ENCODE measurements at regions not wholly inside any gene's neighbourhood (a gene's known extent, or its start where the extent isn't known, plus 50 kb on each side); places are given as distances from the start of the nearest gene placed in this dataset.
"Not testable (repeated sequence)": the region's sequence is repeated elsewhere in the genome, so short reads cannot be mapped to it uniquely, and the experiment has no call there.

DNA sequence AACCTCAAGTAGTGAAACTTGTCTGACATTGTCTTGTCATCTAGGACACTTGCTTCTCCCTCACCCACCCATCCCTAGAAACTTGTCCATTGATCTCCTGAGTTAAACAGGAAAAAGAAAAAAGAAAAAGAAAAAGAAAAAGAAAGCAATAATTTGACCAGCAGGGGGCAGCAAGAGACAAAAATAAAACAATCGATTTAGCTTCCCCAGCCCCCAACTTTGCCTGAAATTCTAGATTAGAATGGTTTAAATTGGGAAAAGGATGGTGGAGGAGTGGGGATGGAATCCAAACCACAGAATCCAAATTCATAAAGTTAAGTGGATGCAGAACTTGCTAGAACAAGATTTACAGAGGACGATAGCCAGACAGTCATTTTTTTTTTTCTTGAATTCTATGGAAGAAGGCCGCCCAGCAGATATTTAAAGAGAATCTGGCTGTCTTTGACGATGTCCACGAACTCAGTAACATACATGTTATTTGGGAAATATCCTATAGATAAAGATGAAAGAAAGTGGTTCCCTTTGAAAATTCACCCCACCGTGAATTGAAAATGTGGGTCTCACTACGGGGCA lies 282.9 kb downstream of the USP46 start:
- peak; percentile 58 for DNase-seq

DNA sequence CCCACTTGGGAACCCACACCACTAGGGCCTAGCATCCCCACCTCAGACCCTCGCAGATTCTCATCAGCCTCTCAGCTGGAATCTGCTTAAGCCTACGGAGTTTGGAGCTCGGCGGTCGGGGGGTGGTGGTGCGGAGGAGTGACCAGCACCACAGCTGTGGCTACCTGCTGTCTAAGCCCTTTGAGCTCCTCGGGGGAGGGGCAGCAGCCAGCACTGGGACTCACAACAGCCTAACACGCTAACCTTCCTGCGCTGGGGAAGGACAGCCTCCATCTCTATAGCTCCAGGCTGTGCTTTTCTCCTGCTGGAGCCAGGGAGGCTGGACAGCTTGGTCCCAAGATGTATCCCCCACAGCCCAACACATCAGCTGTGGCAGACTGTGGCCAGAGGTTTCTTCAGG lies 281.5 kb downstream of the USP46 start:
- no peak for DNase-seq

DNA sequence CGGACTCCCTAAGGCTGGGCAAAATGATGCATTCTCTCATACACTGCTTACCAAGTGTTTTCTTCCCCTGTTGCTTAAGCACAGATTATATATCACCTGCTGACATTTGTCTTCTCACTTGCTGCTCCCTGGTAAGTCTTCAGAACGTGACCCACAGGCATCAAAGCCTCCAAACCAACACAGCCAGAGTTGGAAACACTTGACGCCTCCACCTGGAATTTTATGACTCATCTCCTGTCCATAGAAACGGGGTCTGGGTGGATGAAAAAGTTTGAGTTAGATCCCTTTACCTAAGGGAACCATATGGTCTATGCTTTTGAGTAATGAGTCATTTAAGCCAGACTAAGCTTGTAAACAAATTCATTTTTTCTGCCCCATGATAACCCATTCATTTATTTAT lies 251.6 kb downstream of the USP46 start:
- DNase-seq, result no peak

DNA sequence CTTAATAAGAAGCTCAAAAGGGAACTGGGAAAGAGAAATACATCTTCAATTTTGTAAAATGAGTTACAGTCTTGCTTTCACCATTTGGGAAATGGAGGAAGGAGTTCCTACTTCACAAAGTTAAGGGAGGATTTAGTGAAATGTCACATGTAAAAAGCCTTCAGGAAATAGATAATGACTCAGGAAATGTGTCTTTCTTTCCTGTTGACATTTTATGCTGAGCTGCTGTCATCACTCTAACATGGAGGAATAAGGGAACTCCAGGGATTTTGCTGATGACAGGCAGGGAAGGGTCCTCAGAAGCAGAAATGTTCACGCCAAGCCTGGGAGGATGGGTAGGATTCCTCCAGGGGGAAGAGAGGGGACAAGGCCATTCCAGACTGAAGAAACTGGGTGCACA lies 251.1 kb downstream of the USP46 start:
- DNase-seq, result no peak

DNA sequence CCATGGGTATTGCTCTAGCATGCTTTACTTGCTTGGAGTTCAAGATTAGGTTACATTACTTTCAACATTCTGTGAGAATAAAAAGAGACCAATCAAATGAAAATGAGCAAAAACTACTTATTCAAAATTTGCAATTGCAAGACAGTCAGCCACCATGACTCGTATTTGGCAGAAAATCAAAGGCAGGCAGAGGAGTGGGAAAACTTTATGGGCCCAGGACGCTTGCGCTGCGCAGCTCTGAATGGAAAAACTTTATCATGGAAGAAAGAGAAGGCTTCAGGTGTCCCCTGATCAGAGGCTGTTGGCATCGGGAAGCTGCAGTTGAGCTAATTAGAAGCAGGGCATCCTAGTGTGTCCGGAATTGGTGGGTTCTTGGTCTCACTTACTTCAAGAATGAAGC lies 250.6 kb downstream of the USP46 start:
- DNase-seq, result no peak

DNA sequence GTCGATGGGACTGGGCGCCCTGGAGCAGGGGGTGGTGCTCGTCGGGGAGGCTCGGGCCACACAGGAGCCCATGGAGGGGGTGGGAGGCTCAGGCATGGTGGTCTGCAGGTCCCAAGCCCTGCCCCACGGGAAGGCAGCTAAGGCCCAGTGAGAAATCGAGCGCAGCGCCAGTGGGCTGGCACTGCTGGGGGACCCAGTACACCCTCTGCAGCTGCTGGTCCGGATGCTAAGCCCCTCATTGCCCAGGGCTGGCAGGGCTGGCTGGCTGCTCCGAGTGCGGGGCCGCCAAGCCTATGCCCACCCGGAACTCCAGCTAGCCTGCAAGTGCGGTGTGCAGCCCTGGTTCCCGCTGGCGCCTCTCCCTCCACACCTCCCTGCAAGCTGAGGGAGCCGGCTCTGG lies 249.3 kb downstream of the USP46 start:
- not testable (repeated sequence) for DNase-seq

DNA sequence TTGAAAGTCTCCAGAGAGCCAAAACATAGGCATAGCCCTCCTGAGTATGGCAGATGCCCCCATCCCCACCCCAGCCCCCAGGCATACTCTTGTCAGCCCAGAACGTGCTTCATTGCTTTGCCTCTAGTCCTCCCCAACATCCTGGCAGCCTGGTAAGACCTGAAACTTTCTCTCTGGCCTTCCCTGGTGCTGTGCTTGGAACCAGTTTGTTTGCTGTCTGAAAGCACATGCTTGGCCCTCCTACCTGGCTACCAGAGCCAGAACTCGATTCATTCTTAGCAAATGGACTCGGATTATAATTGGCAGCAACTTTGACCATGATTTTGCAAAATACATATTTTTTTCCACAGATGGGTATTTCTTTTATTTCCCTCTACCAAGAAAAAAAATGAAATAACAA lies 248.1 kb downstream of the USP46 start:
- no peak for DNase-seq

DNA sequence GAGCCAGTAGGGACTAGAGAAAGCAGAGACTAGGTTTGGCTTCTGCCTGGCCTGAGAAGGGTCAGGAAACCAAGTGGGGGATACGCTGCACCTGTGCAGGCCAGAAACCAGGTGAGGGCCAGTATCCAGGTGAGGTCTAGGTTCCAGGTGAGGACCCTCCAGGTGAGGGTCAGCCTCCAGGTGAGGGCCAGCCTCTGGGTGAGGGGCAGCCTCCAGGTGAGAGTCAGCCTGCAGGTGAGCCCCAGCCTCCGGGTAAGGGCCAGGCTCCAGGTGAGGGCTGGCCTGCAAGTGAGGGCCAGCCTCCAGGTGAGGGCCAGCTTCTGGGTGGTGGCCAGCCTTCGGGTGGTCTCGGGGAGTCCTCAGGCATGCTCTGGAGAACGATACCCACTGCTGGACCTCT lies 238.8 kb downstream of the USP46 start:
- no peak for DNase-seq

DNA sequence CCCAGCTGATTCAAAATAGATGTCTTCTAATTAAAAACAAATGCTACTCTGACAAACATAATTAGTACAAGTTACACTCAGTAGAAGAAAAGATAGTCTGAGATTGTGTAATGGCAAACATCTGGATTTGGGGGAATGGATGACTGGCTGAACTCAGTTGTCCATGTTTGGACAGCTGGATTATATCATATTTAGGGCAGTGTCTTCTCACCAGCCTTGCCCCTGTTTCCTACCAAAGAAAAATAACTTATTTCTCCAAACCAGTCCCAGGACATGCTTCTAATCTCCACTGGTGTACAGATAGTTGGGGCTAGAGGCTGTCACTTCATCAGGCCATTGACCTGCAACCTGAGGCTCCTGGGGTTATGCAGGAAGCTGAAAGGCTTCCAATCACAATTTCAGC lies 237.3 kb downstream of the USP46 start:
- DNase-seq, result no peak

DNA sequence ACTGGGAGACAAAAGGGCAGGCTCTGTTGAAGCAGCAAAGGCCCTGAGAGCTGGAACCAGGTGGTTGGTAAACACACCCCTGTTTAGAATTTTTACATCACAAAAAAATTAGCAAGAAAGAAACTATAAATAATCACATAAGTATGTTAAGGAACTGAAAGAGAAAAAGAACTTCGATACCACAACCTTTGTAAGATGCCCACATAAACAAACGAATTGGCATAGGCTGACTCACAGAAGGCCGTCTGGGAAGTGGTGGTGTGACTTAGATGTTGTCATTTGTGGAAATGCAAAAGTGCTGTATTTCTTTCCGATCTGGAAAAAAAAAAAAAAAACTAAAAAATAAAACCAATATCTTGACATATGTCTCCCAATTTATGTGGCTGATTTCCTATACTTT lies 235.1 kb downstream of the USP46 start:
- DNase-seq, result no peak

DNA sequence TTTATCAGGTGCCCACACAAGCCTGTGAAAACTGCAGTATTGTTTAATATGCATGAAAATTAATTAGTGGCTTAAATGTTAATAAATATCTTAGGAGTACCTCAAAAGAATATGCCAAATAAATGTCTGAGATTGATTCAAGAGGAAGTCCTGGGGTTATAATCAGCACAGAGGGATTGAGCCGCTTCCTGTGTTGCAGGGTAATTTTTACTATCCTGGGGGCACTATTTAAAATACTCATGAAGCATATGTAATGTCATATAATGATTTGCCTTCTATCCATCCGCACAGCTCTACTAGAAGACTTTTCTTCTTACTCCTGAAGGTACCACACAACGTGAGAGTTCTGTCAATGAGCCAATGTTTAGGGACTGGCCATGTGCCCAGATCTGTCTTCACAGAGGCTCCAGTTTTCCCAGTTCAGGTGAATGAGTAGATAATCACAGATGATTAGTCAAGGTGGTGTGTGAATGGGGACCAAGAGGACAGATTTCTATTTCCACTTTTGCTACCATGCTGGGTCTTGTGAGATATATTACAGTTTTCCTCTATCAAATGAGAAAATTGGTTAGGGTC lies 233.3 kb downstream of the USP46 start:
- DNase-seq, result peak; percentile 47

DNA sequence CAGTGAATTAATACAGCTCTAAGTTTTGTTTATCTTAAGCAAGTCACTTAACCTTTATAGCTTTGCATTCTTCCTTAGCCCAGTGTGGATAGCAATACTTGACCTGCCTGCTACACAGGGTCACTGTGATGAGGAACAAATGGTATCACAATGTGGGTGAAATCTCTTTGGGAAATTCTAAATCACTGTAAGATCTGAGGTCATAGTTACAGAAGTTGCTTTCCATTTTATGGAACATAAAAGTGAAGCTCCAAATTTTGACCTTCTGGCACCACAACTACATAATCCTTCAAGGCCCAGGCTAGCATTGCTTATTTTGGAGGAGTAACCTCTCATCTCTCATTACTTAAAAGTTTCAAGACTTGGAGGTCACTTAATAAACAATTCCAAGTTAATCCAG lies 227.7 kb downstream of the USP46 start:
- no peak for DNase-seq

DNA sequence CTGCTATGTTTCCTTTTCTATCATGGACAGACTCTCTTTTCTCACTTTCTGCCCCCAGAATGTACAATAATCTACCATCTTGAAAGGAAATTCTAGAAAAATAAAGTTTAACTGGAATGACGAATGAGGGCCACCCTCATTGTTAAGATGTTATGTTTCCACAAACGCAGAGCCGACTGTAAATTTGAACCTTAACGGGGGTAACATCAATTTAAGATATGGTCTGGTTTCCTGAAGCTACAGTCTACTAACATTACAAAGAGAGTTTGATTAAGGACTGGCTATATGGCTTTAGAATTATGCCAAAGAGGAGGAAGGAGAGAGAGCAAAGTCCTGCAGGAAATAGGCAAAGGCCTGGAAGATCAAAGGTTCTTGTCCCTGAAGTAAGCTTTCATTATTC lies 227.2 kb downstream of the USP46 start:
- DNase-seq, result no peak

DNA sequence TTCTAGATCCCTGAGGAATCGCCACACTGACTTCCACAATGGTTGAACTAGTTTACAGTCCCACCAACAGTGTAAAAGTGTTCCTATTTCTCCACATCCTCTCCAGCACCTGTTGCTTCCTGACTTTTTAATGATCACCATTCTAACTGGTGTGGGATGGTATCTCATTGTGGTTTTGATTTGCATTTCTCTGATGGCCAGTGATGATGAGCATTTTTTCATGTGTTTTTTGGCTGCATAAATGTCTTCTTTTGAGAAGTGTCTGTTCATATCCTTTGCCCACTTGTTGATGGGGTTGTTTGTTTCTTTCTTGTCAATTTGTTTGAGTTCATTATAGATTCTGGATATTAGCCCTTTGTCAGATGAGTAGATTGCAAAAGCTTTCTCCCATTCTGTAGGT lies 216.6 kb downstream of the USP46 start:
- DNase-seq, result not testable (repeated sequence)

DNA sequence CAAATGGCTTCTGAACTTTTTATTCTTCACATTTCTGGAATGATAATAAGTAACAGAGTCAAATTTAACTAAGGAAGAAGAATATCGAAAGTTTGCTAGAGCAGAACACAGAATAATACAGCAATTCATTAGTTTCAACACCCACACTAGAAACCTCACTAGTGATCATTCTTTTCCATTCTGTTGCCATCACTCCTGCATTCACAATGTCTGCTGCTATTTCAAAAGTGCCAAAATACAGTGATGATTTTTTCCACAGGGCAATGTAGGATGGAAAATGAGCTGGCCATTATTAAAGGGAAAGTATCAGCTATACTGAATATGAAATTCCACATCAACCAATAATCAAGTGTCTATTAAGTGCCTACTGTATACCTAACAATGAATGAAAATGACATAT lies 186.7 kb downstream of the USP46 start:
- no peak for DNase-seq

DNA sequence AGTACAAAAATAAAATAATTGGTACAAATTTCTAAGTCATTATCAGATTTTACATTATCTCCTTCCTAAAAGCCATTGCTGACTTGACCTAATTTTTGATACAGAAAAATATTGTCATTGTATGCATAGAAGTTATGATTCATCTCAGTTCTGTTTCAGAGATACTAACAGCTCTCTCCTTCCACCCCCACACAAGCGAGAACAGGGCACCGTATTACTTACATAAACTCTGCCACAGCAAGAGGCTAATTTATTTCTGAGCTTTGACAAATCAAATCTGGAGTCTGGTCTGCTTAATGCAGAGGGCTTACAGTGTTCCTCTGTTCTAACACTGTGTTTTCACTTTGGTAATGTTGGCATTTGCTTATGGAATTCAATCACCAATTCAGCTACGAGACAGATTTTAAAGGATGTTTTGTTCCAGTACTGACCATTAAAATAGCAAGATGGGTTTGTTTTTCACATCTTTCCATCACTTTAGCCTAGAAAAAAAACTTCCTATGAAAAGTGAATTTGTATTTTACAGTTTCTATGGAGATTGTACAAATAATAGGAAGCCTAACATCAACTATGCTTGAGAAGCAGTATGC lies 181.8 kb downstream of the USP46 start:
- no peak for DNase-seq

DNA sequence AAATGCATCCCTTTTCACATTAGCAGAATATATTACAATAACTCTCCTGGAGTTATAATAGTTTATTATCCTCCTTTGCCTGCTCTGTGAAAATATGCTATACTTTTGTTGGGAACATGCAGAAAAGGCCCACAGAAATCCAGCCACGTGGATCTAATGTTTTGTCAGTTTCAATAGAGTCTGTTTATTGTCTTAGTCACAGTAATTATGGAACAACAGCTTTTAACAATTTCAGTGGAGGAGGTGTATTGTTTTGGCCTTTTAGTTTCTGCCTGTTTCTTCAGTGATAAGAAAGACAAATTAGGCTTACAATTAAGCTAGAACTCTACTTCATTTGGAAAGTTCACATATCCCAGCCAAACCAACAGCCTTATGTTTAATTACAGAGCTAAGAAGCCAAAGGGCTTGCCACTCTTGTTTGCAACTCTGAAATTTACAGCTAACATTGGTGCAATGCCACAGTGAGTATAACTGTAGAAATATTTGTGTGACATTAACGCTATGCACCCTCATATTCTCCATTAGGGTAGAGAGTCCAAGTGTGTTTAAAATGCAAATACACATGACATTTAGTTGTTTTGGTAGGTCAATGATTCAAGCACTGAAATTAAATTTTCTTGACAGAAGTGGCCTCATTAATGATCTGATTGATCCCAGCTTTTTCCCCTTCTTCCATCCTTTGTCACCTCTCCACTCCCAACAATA lies 175.8 kb downstream of the USP46 start:
- DNase-seq, result no peak

DNA sequence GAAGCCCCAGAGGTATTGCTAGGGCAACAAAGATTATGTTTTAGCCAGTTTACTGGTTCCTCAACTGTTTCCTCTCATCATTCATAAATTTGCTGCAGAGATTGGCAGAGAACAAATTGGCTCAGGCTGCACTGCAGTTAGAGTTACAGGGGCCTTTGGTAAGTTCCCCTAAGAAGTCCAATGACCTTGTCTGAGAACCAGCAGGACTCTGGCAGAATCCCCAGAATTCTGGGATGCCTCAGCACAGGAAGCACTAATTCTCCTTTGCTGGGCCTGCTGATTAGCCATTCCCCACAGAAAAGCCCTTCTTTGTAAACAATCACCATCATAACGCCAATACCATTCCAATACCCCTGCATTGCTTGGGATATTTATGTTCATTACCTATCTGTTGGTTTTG lies 151.3 kb downstream of the USP46 start:
- no peak for DNase-seq

DNA sequence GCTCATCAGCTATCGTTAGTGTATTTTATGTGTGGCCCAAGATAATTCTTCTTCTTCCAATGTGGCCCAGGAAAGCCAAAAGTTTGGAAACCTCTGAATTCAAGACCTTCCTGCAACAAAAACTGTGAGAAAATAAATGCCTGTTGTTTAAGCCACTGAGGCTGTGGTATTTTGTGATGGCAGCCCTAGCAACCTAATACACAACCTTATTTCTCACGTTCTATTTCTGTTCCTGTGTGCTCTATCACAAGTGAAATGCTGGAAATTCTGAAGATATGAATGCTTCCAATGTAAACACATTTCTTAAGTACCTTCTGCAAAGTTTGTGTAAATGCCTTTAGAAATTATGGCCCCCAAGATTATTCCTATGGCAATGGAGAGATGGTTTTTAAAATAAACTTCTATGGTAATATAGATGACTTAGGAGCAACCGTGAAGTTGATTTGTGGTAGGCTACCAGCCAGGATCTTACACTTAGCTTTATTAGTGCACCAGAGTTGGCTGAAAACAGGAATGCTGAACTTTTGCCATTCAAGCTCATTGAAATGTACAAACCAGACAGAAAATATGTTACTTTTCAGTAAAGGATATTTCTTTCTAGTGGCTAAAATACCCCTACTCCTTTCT lies 148.0 kb downstream of the USP46 start:
- DNase-seq, result no peak

DNA sequence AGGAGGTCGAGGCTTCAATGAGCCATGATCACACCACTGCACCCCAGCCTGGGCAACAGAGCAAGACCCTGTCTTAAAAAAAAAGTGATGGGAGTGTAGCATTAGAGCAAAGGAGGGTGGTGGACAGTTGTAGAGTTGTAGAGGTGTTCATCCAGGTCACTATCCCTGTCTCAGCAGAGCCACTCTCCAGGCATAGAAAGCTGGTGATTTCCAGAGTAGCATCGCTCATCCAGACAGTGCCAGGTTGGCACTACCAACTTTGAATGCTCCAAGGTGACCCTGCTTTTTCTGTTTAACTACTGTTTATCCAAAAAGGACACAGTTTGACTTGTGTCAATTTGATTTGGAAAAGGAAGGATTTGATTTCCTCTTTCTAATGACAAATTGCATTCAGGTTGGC lies 147.3 kb downstream of the USP46 start:
- DNase-seq, result no peak

DNA sequence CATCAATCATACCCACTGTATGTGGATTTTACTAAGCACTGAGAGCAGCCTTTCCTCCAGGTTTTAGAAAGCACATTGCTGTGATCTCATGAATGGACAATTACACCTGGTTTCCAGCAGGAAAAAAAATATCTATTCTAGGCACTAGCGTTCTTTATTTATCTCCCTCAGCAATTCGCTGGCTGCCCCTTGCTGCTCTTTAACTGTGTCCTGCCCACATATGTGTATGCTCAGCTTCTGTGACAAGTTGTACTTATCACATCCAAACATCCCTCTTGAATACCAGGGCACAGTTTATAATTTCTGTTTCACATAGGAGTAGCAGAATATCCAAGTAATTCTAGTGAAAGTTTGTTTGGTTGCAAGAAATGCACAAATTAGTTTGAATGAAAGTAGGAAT lies 146.8 kb downstream of the USP46 start:
- DNase-seq, result no peak

DNA sequence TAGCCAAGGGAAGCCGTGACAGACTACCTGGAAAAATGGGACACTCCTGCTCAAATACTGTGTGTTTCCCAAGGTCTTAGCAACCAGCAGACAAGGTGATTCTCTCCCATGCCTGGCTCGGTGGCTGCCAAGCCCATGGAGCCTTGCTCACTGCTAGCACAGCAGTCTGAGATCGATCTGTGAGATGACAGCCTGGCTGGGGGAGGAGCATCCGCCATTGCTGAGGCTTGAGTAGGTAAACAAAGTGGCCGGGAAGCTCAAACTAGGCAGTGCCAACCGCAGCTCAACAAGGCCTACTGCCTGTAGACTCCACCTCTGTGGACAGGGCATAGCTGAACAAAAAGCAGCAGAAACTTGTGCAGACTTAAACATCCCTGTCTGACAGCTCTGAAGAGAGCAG lies 137.0 kb downstream of the USP46 start:
- DNase-seq, result not testable (repeated sequence)

DNA sequence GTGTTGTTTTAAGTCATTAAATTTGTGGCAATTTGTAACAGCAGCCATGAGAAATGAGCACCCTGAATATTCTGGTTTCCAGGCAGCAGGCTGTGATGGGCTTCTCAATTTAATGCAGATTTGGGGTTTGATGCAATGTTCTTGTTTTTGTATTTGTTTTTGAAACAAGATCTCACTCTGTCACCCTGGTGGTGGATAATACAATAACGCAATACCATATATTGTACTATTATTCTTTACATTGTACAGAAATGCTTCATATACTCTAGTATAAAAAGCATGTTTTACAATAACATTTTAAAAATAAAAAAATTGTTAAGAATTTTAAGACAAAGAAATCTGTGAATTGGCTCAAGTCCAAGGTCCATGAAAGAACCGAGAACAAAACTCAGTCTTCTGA lies 129.1 kb downstream of the USP46 start:
- no peak for DNase-seq

DNA sequence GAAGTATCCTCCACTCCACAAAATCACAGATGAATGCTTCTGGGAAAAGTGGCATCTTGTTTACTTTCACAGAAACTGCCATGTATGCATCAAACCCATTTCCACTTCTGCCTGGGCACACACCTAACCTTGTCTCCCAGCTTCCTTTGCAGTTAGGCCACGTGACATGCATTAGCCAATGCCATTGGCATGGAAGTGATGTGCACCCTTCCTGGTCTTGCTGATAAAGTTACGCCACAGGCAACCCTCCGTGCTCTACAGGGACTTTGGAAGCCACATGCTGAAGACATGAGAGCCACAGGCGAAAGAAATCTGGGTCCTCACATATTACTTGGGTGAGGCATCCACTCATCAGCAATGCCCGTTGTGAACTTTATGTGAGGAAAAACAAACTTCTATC lies 123.3 kb downstream of the USP46 start:
- DNase-seq, result no peak
